OCI-LY7 (cell line): ENCODE measurements at regions not wholly inside any gene's neighbourhood (a gene's known extent, or its start where the extent isn't known, plus 50 kb on each side); places are given as distances from the start of the nearest gene placed in this dataset.

Experiments
- BruUV-seq: library from RNA; stranded (reverse); fragments of 400-500 nt; replicated peaks from 2 replicates; lab custom pipeline; 2021; lab: Mats Ljungman, UMichigan
- CTCF ChIA-PET: fragments of 300-600 bp; sonication (Branson Sonifier 250); formaldehyde crosslinking; loops from one replicate; lab custom pipeline; 2022; ENCODE audit warnings: antibody characterized with exemption; ENCODE audit not compliant: unreplicated experiment; lab: Charles Lee
- POLR2A ChIA-PET: fragments of 300-600 bp; sonication (Branson Sonifier 250); formaldehyde crosslinking; loops from one replicate; lab custom pipeline; 2022; ENCODE audit warnings: antibody characterized with exemption; lab: Charles Lee
- DNase-seq: peaks from one replicate; pipeline ENCODE4 v3.0.0-alpha.2; 2015; ENCODE audit warnings: low spot score
- H2AFZ ChIP-seq: fragments of 200-600 bp; sonication (generic), shearing (Covaris generic); 2 replicates; pipeline ENCODE4 v1.6.1; 2014; ENCODE audit warnings: mild to moderate bottlenecking, antibody characterized with exemption, low read length, moderate library complexity
- H3K27ac ChIP-seq: fragments of 200-600 bp; sonication (generic); 2 replicates; pipeline ENCODE4 v1.5.1; 2014; ENCODE audit warnings: mixed run types, low read depth, mild to moderate bottlenecking, moderate library complexity, low read length, inconsistent platforms; ENCODE audit not compliant: poor library complexity, severe bottlenecking
- H3K36me3 ChIP-seq: fragments of 200-600 bp; sonication (generic); 2 replicates; pipeline ENCODE4 v1.6.1; 2014; ENCODE audit warnings: mild to moderate bottlenecking, antibody characterized with exemption, low read length, moderate library complexity, mixed read lengths; ENCODE audit not compliant: insufficient read depth
- H3K4me1 ChIP-seq: fragments of 200-600 bp; sonication (generic); 2 replicates; pipeline ENCODE4 v1.5.1; 2014; ENCODE audit warnings: mild to moderate bottlenecking, low read length; ENCODE audit not compliant: insufficient read depth, poor library complexity, severe bottlenecking
- H3K4me2 ChIP-seq: fragments of 200-600 bp; sonication (generic); 2 replicates; pipeline ENCODE4 v1.6.1; 2014; ENCODE audit warnings: mild to moderate bottlenecking, low read length
- H3K4me3 ChIP-seq: fragments of 200-600 bp; sonication (generic); 2 replicates; pipeline ENCODE4 v1.5.1; 2014; ENCODE audit warnings: mild to moderate bottlenecking, low read depth, low read length; ENCODE audit not compliant: poor library complexity, severe bottlenecking
- H3K79me2 ChIP-seq: fragments of 200-600 bp; sonication (generic); 2 replicates; pipeline ENCODE4 v1.6.1; 2016; ENCODE audit warnings: low read depth, mild to moderate bottlenecking, low read length, moderate library complexity, mixed read lengths; ENCODE audit not compliant: insufficient read depth
- H3K9me2 ChIP-seq: fragments of 200-600 bp; sonication (generic); 2 replicates; pipeline ENCODE4 v1.6.1; 2016; ENCODE audit warnings: mild to moderate bottlenecking, low read length, mixed read lengths; ENCODE audit not compliant: insufficient read depth
- H3K9me3 ChIP-seq: fragments of 200-600 bp; sonication (generic); 2 replicates; pipeline ENCODE4 v1.6.1; 2014; ENCODE audit warnings: mild to moderate bottlenecking, mixed run types, low read length, mixed read lengths
- H4K20me1 ChIP-seq: fragments of 200-600 bp; sonication (generic); 2 replicates; pipeline ENCODE4 v1.6.1; 2014; ENCODE audit warnings: mild to moderate bottlenecking, antibody characterized with exemption, low read length, moderate library complexity, mixed read lengths; ENCODE audit not compliant: insufficient read depth
- CTCF ChIP-seq: fragments of 200-600 bp; sonication (generic); conservative IDR thresholded peaks from 2 replicates; pipeline ENCODE4 v1.5.1; 2014; ENCODE audit warnings: mild to moderate bottlenecking, antibody characterized with exemption, low read length, moderate library complexity, mixed read lengths
- EZH2phosphoT487 ChIP-seq: fragments of 200-600 bp; sonication (generic); IDR thresholded peaks from 2 replicates; pipeline ENCODE4 v1.6.1; 2018; ENCODE audit warnings: low read depth, borderline replicate concordance, mild to moderate bottlenecking, mixed run types, antibody characterized with exemption, low read length, moderate library complexity, mixed read lengths
- intact Hi-C: fragments of 100-400 bp; cut with micrococcal nuclease; formaldehyde crosslinking; loops from one replicate; pipeline ENCODE4 v1.10.0; 2022; ENCODE audit not compliant: unreplicated experiment

GRCh38 chr10:111515706-111516105 lies 438.9 kb downstream of the ADRA2A start:
- DNase-seq = no peak
- no peaks in the 10 kb centered on the region for H4K20me1 ChIP-seq
- no peaks in the 10 kb centered on the region for H3K9me3 ChIP-seq
- no peaks in the 10 kb centered on the region for H3K4me1 ChIP-seq
- no peaks in the 10 kb centered on the region for H3K79me2 ChIP-seq
- no TSS peak for BruUV-seq
- H3K36me3 ChIP-seq = no peaks in the 10 kb centered on the region
- H3K4me3 ChIP-seq = no peak overlapping the region
- H3K27ac ChIP-seq = no peak overlapping the region
- TF ChIP-seq EZH2phosphoT487 (no peak), CTCF (no peak)
- H3K4me2 ChIP-seq = no peak overlapping the region
- no peaks in the 10 kb centered on the region for H3K9me2 ChIP-seq
- CTCF ChIA-PET = interaction anchor here (0.6 kb wide), 1 partner anchor 760 kb away, joined by 3 read pairs; no protein-coding TSS in a partner anchor
- POLR2A ChIA-PET = interaction anchor here (1.0 kb wide), 1 partner anchor 33 kb away, joined by 3 read pairs; no protein-coding TSS in a partner anchor
- no peak overlapping the region for H2AFZ ChIP-seq
- intact Hi-C loops = no loop called here

- Histone ChIP-seq H3K4me1 (no peaks in the 10 kb centered on the region), H3K36me3 (no peaks in the 10 kb centered on the region), H3K9me3 (no peaks in the 10 kb centered on the region), H3K9me2 (no peaks in the 10 kb centered on the region), H3K79me2 (no peaks in the 10 kb centered on the region), H2AFZ (no peak overlapping the region), H4K20me1 (no peaks in the 10 kb centered on the region), H3K27ac (no peak overlapping the region), H3K4me2 (no peak overlapping the region), H3K4me3 (no peak overlapping the region)
- no TSS peak for BruUV-seq
- intact Hi-C loops = no loop called here
- TF ChIP-seq CTCF (no peak), EZH2phosphoT487 (no peak)
- no peak for DNase-seq
- ChIA-PET POLR2A (interaction anchor here (1.0 kb wide), 1 partner anchor 34 kb away, joined by 3 read pairs; no protein-coding TSS in a partner anchor), CTCF (interaction anchor here (0.6 kb wide), 1 partner anchor 761 kb away, joined by 3 read pairs; no protein-coding TSS in a partner anchor)
Observed at GRCh38 chr10:111516144-111516543, 439.3 kb downstream of the ADRA2A start.

GRCh38 chr10:111522141-111522540 lies 445.3 kb downstream of the ADRA2A start:
- intact Hi-C loops = no loop called here
- no peak for DNase-seq
- no peaks in the 10 kb centered on the region for H3K4me1 ChIP-seq
- no peak overlapping the region for H3K4me2 ChIP-seq
- POLR2A ChIA-PET = interaction anchor here (0.6 kb wide), 1 partner anchor 1933 kb away, joined by 3 read pairs; no protein-coding TSS in a partner anchor
- H3K9me2 ChIP-seq = no peaks in the 10 kb centered on the region; the same call in 1 of the 2 replicates
- no peak overlapping the region for H2AFZ ChIP-seq
- no peaks in the 10 kb centered on the region for H3K36me3 ChIP-seq
- H3K4me3 ChIP-seq = no peak overlapping the region
- no peaks in the 10 kb centered on the region for H3K9me3 ChIP-seq
- no peaks in the 10 kb centered on the region for H4K20me1 ChIP-seq
- no TSS peak for BruUV-seq
- H3K27ac ChIP-seq = no peak overlapping the region
- no peak for TF ChIP-seq EZH2phosphoT487
- no peak for TF ChIP-seq CTCF
- CTCF ChIA-PET = no interaction called here
- no peaks in the 10 kb centered on the region for H3K79me2 ChIP-seq
